CD14-positive monocyte (primary cell): ENCODE measurements at regions not wholly inside any gene's neighbourhood (a gene's known extent, or its start where the extent isn't known, plus 50 kb on each side); places are given as distances from the start of the nearest gene placed in this dataset.
"Not testable (repeated sequence)": the region's sequence is repeated elsewhere in the genome, so short reads cannot be mapped to it uniquely, and the experiment has no call there.

Experiments used
- DNase-seq, 3 donors: peaks; one replicate each; pipeline ENCODE4 v3.0.0-alpha.2; 2011 to 2022
- H2AFZ ChIP-seq: 2 replicates; pipeline ENCODE4 v1.6.0; 2012; ENCODE audit warnings: mild to moderate bottlenecking, low read depth, low read length, inconsistent platforms; ENCODE audit not compliant: insufficient read depth, poor library complexity, severe bottlenecking
- H3K27ac ChIP-seq, 2 donors: 1 replicate in 1 of 2; 2 replicates in 1 of 2; pipeline ENCODE4 v1.5.1; 2012 to 2013; ENCODE audit warnings: low read length in 2 of 2, control low read depth in 1 of 2, inconsistent platforms in 1 of 2, low read depth in 1 of 2, mild to moderate bottlenecking in 1 of 2
- H3K27me3 ChIP-seq, 2 donors: one replicate each; pipeline versions ENCODE4 v1.6.0 to v1.6.1; 2011 to 2013; ENCODE audit warnings: low read length in 2 of 2; ENCODE audit not compliant: control insufficient read depth in 2 of 2, insufficient read depth in 2 of 2
- H3K36me3 ChIP-seq, 2 donors: replicated peaks in 1 of 2; 1 replicate in 1 of 2; 2 replicates in 1 of 2; pipeline versions ENCODE4 v1.5.1 to v1.6.1; 2012 to 2013; ENCODE audit warnings: low read length in 2 of 2, control low read depth in 1 of 2, inconsistent platforms in 1 of 2, mild to moderate bottlenecking in 1 of 2; ENCODE audit not compliant: insufficient read depth in 2 of 2, control insufficient read depth in 1 of 2
- H3K4me1 ChIP-seq, 2 donors: 1 replicate in 1 of 2; 2 replicates in 1 of 2; pipeline versions ENCODE4 v1.5.1 to v1.6.1; 2012 to 2013; ENCODE audit warnings: low read length in 2 of 2, control low read depth in 1 of 2, inconsistent platforms in 1 of 2, mild to moderate bottlenecking in 1 of 2, moderate library complexity in 1 of 2; ENCODE audit not compliant: insufficient read depth in 2 of 2, control insufficient read depth in 1 of 2
- H3K4me2 ChIP-seq: replicated peaks from 2 replicates; pipeline ENCODE3; 2012; ENCODE audit warnings: low read length, moderate library complexity, mild to moderate bottlenecking; ENCODE audit not compliant: poor library complexity, severe bottlenecking; ENCODE audit errors: extremely low read depth
- H3K4me3 ChIP-seq, 3 experiments: fragments of 200-600 bp in 1 of 3; sonication (generic) in 1 of 3; replicated peaks in 1 of 3; 1 replicate in 2 of 3; 2 replicates in 1 of 3; pipeline ENCODE4 v1.5.1; 2011 to 2013; ENCODE audit warnings: low read length in 3 of 3, mild to moderate bottlenecking in 3 of 3, control low read depth in 2 of 3, low read depth in 2 of 3, inconsistent platforms in 1 of 3, moderate library complexity in 1 of 3
- H3K79me2 ChIP-seq: 2 replicates; pipeline ENCODE4 v1.6.0; 2012; ENCODE audit warnings: mild to moderate bottlenecking, control low read depth, inconsistent platforms, low read length, moderate library complexity; ENCODE audit not compliant: insufficient read depth
- H3K9ac ChIP-seq: 2 replicates; pipeline ENCODE4 v1.6.0; 2017; ENCODE audit warnings: low read length, mild to moderate bottlenecking; ENCODE audit not compliant: insufficient read depth, poor library complexity, severe bottlenecking
- H3K9me3 ChIP-seq, 2 donors: replicated peaks in 1 of 2; 1 replicate in 1 of 2; 2 replicates in 1 of 2; pipeline versions ENCODE4 v1.5.1 to v1.6.1; 2012 to 2013; ENCODE audit warnings: low read length in 2 of 2, control low read depth in 1 of 2; ENCODE audit not compliant: control insufficient read depth in 1 of 2, insufficient read depth in 1 of 2
- H4K20me1 ChIP-seq: 2 replicates; pipeline ENCODE4 v1.6.0; 2012; ENCODE audit warnings: mild to moderate bottlenecking, low read length, control low read depth, moderate library complexity; ENCODE audit not compliant: insufficient read depth
- H3K27ac Mint-ChIP-seq, 7 donors: one replicate each; pipeline ENCODE4 v1.8.0; 2020; ENCODE audit warnings: mild to moderate bottlenecking in 7 of 7, mixed read lengths in 7 of 7, moderate library complexity in 6 of 7, inconsistent platforms in 2 of 7
- H3K27me3 Mint-ChIP-seq, 3 donors: one replicate each; pipeline ENCODE4 v1.8.0; 2021 to 2022; ENCODE audit warnings: low read depth in 3 of 3, mild to moderate bottlenecking in 3 of 3, mixed read lengths in 3 of 3, moderate library complexity in 3 of 3, inconsistent platforms in 1 of 3
- H3K36me3 Mint-ChIP-seq, 2 donors: one replicate each; pipeline ENCODE4 v1.8.0; 2020; ENCODE audit warnings: mixed read lengths in 2 of 2, inconsistent platforms in 1 of 2, mild to moderate bottlenecking in 1 of 2
- H3K4me1 Mint-ChIP-seq: one replicate; pipeline ENCODE4 v1.8.0; 2020; ENCODE audit warnings: mild to moderate bottlenecking, mixed read lengths
- H3K4me3 Mint-ChIP-seq, 2 donors: one replicate each; pipeline ENCODE4 v1.8.0; 2020; ENCODE audit warnings: mild to moderate bottlenecking in 2 of 2, mixed read lengths in 2 of 2, moderate library complexity in 1 of 2
- H3K9me3 Mint-ChIP-seq, 7 donors: one replicate each; pipeline ENCODE4 v1.8.0; 2020 to 2022; ENCODE audit warnings: mixed read lengths in 7 of 7, mild to moderate bottlenecking in 6 of 7, moderate library complexity in 6 of 7, inconsistent platforms in 2 of 7
- CTCF ChIP-seq: fragments of 200-600 bp; IDR thresholded peaks from one replicate; pipeline ENCODE4 v1.8.0; 2022; ENCODE audit warnings: antibody characterized with exemption, mild to moderate bottlenecking
- WGBS: methylation state at CpG from one replicate; pipeline ENCODE4 v1.1.5; 2013; ENCODE audit warnings: missing lambda C conversion rate; ENCODE audit not compliant: insufficient coverage; 5-methylcytosine and 5-hydroxymethylcytosine counted together
- intact Hi-C, 2 donors: fragments of 100-400 bp; cut with micrococcal nuclease; formaldehyde crosslinking; loops; one replicate each; pipeline versions ENCODE4 v1.15.0 to v1.15.1; 2023

GRCh38 chr13:106083620-106084350 lies 451.7 kb downstream of the EFNB2 start:
- Histone ChIP-seq H3K27ac (no peak overlapping the region), H4K20me1 (no peaks in the 10 kb centered on the region), H3K4me3 (no peak overlapping the region), H3K9me3 (no peaks in the 10 kb centered on the region), H3K9ac (no peak overlapping the region), H3K79me2 (no peaks in the 10 kb centered on the region), H3K4me2 (no peak overlapping the region), H3K4me1 (no peaks in the 10 kb centered on the region), H2AFZ (no peak overlapping the region), H3K27me3 (no peaks in the 10 kb centered on the region), H3K36me3 (no peaks in the 10 kb centered on the region)
- no peak overlapping the region for H3K4me3 Mint-ChIP-seq
- H3K9me3 Mint-ChIP-seq: peaks cover 0 to 5% (median 0%) of the 10 kb centered on the region in 7 donors
- no peak for DNase-seq
- no peak overlapping the region for H3K27ac Mint-ChIP-seq
- TF ChIP-seq CTCF: no peak
- H3K4me1 Mint-ChIP-seq: no peaks in the 10 kb centered on the region
- H3K27me3 Mint-ChIP-seq: peaks cover 0 to 2% (median 2%) of the 10 kb centered on the region in 3 donors
- intact Hi-C loops: no loop called here
- WGBS: 83% methylated on average over 1 of the region's 3 CpGs
- no peaks in the 10 kb centered on the region for H3K36me3 Mint-ChIP-seq

DNA sequence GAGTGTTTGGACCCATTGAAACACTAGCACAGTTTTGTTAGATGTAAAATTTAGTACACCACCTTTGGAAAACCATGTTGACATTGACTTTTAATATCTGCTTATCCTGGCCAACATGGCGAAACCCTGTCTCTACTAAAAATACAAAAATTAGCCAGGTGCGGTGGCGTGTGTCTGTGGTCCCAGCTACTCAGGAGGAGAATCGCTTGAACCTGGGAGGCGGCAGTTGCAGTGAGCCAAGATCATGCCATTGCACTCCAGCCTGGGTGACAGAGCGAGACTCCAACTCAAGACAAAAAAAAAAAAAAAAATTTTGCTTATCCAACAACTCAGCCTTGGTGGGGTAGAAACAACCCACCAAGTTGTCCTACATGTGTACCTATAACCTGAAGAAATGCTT lies 454.2 kb downstream of the EFNB2 start:
- H3K27ac Mint-ChIP-seq, H3K36me3 ChIP-seq, H2AFZ ChIP-seq, DNase-seq, H3K4me3 Mint-ChIP-seq, H3K27me3 ChIP-seq, intact Hi-C loops, H3K9me3 Mint-ChIP-seq, H3K36me3 Mint-ChIP-seq, H3K9ac ChIP-seq, H4K20me1 ChIP-seq, H3K27me3 Mint-ChIP-seq, H3K4me1 ChIP-seq, H3K4me3 ChIP-seq, H3K4me2 ChIP-seq, H3K27ac ChIP-seq, H3K79me2 ChIP-seq, H3K4me1 Mint-ChIP-seq, H3K9me3 ChIP-seq: not testable (repeated sequence)
- 100% methylated on average over 1 of the region's 6 CpGs for WGBS
